ENCODE measurements at regions not wholly inside any gene's neighbourhood (a gene's known extent, or its start where the extent isn't known, plus 50 kb on each side); places are given as distances from the start of the nearest gene placed in this dataset.

GRCh38 chr20:50436696-50437095, 73.5 kb upstream of the PTPN1 start:
- whole genome bisulfite sequencing, 2 donors, result 75 to 87% methylated on average over 8 of the region's 8 CpGs

GRCh38 chr20:50438986-50439407, 71.2 kb upstream of the PTPN1 start:
- 44 to 53% methylated on average over 9 of the region's 9 CpGs for WGBS, 2 donors
- H3K4me3 ChIP-seq (ENCODE audit: low read depth, poor library complexity, severe bottlenecking), result no peak overlapping the region
- DNase-seq (ENCODE audit: low spot score in 2 of 2), result no peak
- intact Hi-C loops (cut with DNase I; ENCODE audit: low total_unique reads), result no loop called here
- no peak for TF ChIP-seq CTCF (IDR thresholded peaks at IDR 0.05)
- TF ChIP-seq POLR2A (IDR thresholded peaks at IDR 0.05), result no peak

More at GRCh38 chr20:50436696-50437095, 73.5 kb upstream of the PTPN1 start:
- no peak for DNase-seq (ENCODE audit: low spot score in 2 of 2)
- TF ChIP-seq POLR2A (IDR thresholded peaks at IDR 0.05), result no peak
- TF ChIP-seq CTCF (IDR thresholded peaks at IDR 0.05), result no peak
- intact Hi-C loops (cut with DNase I; ENCODE audit: low total_unique reads), result no loop called here
- H3K4me3 ChIP-seq (ENCODE audit: low read depth, poor library complexity, severe bottlenecking), result no peak overlapping the region

- no peak overlapping the region for H3K4me3 ChIP-seq (ENCODE audit: low read depth, poor library complexity, severe bottlenecking)
- WGBS, 2 donors, result 89 to 93% methylated on average over 7 of the region's 7 CpGs
- intact Hi-C loops (cut with DNase I; ENCODE audit: low total_unique reads), result no loop called here
- no peak for DNase-seq (ENCODE audit: low spot score in 2 of 2)
- no peak for TF ChIP-seq CTCF (IDR thresholded peaks at IDR 0.05)
Observed at GRCh38 chr20:50439539-50440453, 70.4 kb upstream of the PTPN1 start.

GRCh38 chr20:50442512-50442911, 67.7 kb upstream of the PTPN1 start:
- intact Hi-C loops (cut with DNase I; ENCODE audit: low total_unique reads), result no loop called here
- WGBS, 2 donors, result 64 to 65% methylated on average over 4 of the region's 4 CpGs
- H3K4me3 ChIP-seq (ENCODE audit: low read depth, poor library complexity, severe bottlenecking), result no peak overlapping the region
- no peak for DNase-seq (ENCODE audit: low spot score in 2 of 2)
- TF ChIP-seq CTCF (IDR thresholded peaks at IDR 0.05) (no peak), POLR2A (IDR thresholded peaks at IDR 0.05) (no peak)

GRCh38 chr20:50445354-50446151, 64.6 kb upstream of the PTPN1 start:
- no peak for TF ChIP-seq CTCF (IDR thresholded peaks at IDR 0.05)
- TF ChIP-seq POLR2A (IDR thresholded peaks at IDR 0.05), result no peak
- no peak for DNase-seq (ENCODE audit: low spot score in 2 of 2)
- WGBS, 2 donors, result 86 to 89% methylated on average over 13 of the region's 13 CpGs
- intact Hi-C loops (cut with DNase I; ENCODE audit: low total_unique reads), result no loop called here
- H3K4me3 ChIP-seq (ENCODE audit: low read depth, poor library complexity, severe bottlenecking), result no peak overlapping the region

Measured in lower leg skin (tissue), 4 donors.